Fibroblast of mammary gland (primary cell): ENCODE measurements at regions not wholly inside any gene's neighbourhood (a gene's known extent, or its start where the extent isn't known, plus 50 kb on each side); places are given as distances from the start of the nearest gene placed in this dataset.

Source experiments
- DNase-seq: peaks from one replicate; pipeline ENCODE4 v3.0.0-alpha.2; 2010; ENCODE audit warnings: low read depth
- H3K4me3 ChIP-seq: 2 replicates; pipeline ENCODE4 v1.5.1; 2011; ENCODE audit warnings: low read depth, mild to moderate bottlenecking, low read length, moderate library complexity; ENCODE audit not compliant: control insufficient read depth
- TF ChIP-seq, protein P1 (sequence below): conservative IDR thresholded peaks from 2 replicates; pipeline ENCODE4 v1.5.1; 2011; ENCODE audit warnings: low read depth, low read length, inconsistent platforms; ENCODE audit not compliant: control insufficient read depth, insufficient read depth

DNA sequence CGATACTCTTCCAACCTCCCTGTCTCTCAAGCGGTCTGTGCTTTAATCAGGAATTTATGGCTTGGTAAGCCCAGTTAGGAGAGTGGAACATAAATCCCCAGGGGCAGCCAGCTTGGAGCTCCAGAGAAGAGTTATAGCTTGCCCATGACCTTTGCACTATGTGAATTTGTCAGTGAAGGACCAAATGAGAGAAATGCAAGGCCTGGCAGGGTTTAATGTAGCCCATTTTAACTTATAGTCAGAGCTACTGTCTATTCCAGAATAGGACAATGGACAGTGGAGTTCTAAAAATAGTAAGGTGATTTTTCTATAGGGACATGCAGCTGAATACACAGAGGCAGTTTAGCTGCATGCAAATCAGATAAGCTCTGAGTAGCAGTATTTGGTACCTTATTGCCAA is 142.6 kb upstream of the CAV2 start:
- TF ChIP-seq, protein P1, sequence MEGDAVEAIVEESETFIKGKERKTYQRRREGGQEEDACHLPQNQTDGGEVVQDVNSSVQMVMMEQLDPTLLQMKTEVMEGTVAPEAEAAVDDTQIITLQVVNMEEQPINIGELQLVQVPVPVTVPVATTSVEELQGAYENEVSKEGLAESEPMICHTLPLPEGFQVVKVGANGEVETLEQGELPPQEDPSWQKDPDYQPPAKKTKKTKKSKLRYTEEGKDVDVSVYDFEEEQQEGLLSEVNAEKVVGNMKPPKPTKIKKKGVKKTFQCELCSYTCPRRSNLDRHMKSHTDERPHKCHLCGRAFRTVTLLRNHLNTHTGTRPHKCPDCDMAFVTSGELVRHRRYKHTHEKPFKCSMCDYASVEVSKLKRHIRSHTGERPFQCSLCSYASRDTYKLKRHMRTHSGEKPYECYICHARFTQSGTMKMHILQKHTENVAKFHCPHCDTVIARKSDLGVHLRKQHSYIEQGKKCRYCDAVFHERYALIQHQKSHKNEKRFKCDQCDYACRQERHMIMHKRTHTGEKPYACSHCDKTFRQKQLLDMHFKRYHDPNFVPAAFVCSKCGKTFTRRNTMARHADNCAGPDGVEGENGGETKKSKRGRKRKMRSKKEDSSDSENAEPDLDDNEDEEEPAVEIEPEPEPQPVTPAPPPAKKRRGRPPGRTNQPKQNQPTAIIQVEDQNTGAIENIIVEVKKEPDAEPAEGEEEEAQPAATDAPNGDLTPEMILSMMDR = no peak
- H3K4me3 ChIP-seq = no peak overlapping the region
- peak; percentile 38 for DNase-seq

DNA sequence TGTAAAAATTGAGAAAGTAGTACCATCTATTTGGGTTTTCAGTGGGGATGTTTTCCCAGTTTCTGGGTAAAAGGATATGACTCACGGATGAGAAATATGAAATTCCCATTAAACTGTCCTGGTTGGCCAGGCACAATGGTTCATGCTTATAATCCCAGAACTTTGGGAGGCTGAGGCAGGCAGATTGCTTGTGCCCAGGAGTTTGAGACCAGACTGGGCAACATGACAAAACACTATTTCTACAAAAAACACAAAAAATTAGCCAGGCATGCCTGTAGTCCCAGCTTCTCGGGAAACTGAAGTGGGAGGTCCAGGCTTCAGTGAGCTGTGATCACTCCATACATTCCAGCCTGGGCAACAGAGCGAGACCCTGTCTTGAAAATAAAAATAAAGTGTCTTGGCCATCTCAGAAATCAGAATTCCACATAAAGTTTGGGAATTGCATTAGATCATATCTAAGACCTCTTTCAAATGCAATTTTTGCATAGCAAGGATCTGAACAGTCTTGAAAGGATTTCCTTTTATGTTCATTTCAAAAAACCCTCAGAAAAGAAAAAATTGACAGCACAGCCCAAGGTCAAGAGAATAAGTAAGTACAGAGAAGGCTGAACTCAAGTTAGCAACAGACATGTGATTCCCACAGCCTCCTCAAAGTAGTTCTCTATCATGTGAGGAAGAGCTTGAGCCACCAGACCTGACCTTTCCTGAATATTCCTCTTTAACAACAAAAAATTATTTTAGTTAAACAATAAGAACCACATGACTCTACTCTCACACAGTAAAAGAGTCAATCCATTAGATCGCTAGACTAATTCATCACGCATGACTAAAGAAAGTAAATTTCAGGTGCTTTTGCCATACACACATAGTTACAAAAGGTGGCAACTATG is 141.5 kb upstream of the CAV2 start:
- H3K4me3 ChIP-seq = no peak overlapping the region
- DNase-seq = peak; percentile 79
- TF ChIP-seq, protein P1 = no peak

GRCh38 chr7:116361767-116362166 is 137.8 kb upstream of the CAV2 start:
- no peak overlapping the region for H3K4me3 ChIP-seq
- DNase-seq = no peak
- TF ChIP-seq, protein P1 = no peak

- H3K4me3 ChIP-seq = no peak overlapping the region
- DNase-seq = no peak
Measured at GRCh38 chr7:116363637-116364432, 135.7 kb upstream of the CAV2 start.

DNA sequence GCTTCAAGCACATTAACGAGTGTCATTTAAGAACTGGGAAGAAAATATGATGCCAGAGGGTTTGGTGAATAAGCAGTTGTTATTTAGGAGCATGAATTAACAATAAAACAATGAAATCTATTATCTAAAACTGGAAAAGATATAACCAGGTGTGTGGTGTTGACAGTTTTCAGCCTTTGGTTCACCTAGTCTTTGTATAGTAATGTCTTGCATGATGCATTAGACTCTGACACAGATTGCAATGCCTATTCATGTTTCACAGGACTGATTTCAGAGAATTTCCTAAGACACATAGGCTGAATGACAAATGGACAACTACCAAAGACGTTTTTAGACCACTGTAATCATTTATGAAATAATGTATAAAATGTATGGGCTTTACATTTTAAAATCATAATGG is 135.1 kb upstream of the CAV2 start:
- TF ChIP-seq, protein P1 = no peak
- DNase-seq = no peak
- no peak overlapping the region for H3K4me3 ChIP-seq

More at GRCh38 chr7:116363637-116364432, 135.7 kb upstream of the CAV2 start:
- TF ChIP-seq, protein P1 = no peak

DNA sequence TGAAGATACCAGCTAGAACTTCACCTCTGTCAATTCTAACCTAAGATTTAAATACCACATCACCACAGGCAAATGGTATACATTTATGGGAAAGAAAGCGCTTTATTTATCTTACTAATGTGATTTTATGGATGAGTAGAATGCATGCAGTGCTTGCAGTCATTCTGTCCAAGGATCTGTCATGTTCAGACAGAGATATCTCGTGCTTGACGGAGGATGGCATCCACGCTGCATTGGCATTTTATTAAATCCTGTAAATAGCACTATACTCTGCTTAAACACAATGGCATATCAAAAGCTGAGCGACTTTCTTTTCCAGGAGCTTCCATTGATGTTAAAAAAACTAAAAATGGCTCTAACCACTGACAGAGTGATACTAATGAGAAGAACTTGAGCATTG is 133.7 kb upstream of the CAV2 start:
- DNase-seq = no peak
- TF ChIP-seq, protein P1 = no peak
- H3K4me3 ChIP-seq = no peak overlapping the region
